ENCODE measurements at regions not wholly inside any gene's neighbourhood (a gene's known extent, or its start where the extent isn't known, plus 50 kb on each side); places are given as distances from the start of the nearest gene placed in this dataset.

DNA sequence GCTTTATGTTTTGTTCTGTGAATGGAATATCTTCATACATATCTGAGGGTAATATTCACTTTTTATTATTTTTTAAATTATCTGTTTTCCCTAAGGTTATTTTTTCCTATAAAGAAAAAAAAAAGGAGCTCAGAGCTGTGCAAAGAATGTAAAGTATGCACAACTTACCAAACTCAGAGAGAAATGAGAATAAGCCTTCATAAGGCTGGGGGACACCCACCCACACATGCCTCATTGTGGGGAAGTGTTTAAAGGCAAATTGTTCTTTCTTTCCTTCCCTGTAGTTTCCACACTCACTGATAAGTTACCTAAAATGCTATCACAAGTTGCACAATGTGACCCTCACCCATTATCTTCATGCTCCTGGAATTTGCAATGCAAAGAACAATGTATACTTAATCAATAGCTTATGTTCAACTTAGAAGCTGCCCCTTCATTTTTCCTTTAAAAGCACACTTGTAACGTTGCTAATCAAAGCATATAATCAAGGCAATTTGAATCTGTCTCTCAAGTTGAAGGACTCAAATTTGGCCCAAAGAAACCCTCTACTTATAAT, 108.1 kb downstream of the GNAT3 start:
- Histone ChIP-seq H3K4me3 (ENCODE audit: low read length) (no peak overlapping the region), H3K4me1 (ENCODE audit: insufficient read depth, low read length) (no peaks in the 10 kb centered on the region), H3K27me3 (ENCODE audit: insufficient read depth, low read length) (no peaks in the 10 kb centered on the region), H2AFZ (ENCODE audit: low read depth, low read length) (no peak overlapping the region), H3K9me3 (ENCODE audit: low read length) (peaks cover 2% of the 10 kb centered on the region), H3K36me3 (ENCODE audit: insufficient read depth, low read length) (no peaks in the 10 kb centered on the region)

DNA sequence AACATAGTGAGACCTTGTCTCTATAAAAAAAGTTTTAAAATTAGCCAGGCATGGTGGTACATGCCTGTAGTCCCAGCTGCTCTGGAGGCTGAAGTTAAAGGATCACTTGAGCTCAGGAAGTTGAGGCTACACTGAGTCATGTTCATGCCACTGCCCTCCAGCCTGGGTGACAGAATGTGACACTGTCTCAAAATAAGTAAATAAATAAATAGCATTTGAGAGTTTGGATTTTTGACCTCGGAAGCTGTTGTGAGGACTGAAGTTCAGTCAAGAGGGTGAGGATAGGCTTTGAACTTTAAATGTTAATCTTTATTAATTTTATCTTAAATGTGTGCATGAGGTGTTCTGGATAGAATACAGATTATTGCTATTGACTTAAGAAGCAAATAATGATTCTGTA, 110.2 kb downstream of the GNAT3 start:
- no peaks in the 10 kb centered on the region for H3K27me3 ChIP-seq (ENCODE audit: insufficient read depth, low read length)
- H3K9me3 ChIP-seq (ENCODE audit: low read length), result no peaks in the 10 kb centered on the region
- H3K36me3 ChIP-seq (ENCODE audit: insufficient read depth, low read length), result no peaks in the 10 kb centered on the region
- no peak overlapping the region for H3K4me3 ChIP-seq (ENCODE audit: low read length)
- no peak overlapping the region for H2AFZ ChIP-seq (ENCODE audit: low read depth, low read length)
- no peaks in the 10 kb centered on the region for H3K4me1 ChIP-seq (ENCODE audit: insufficient read depth, low read length)

DNA sequence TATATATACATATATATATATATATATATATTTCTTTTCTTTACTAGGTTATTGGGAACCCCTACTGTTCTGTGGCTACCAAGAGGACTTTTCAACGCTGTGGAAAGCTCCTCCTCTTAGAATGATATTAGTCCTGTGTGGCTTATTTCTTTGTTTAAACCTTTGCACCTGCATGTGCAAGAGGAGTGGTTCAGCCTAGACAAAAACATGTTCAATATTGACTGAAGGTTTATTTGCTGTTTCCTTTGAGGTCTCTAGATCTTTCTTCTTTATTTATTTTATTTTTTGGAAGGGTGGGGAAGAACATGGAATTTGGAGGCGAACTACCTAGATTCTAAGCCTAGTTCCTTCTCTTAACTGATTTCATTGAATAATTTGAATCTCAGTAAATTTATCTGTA, 118.1 kb downstream of the GNAT3 start:
- no peaks in the 10 kb centered on the region for H3K36me3 ChIP-seq (ENCODE audit: insufficient read depth, low read length)
- H3K27me3 ChIP-seq (ENCODE audit: insufficient read depth, low read length), result no peaks in the 10 kb centered on the region
- no peaks in the 10 kb centered on the region for H3K4me1 ChIP-seq (ENCODE audit: insufficient read depth, low read length)
- H2AFZ ChIP-seq (ENCODE audit: low read depth, low read length), result no peak overlapping the region
- H3K9me3 ChIP-seq (ENCODE audit: low read length), result no peaks in the 10 kb centered on the region
- H3K4me3 ChIP-seq (ENCODE audit: low read length), result no peak overlapping the region

DNA sequence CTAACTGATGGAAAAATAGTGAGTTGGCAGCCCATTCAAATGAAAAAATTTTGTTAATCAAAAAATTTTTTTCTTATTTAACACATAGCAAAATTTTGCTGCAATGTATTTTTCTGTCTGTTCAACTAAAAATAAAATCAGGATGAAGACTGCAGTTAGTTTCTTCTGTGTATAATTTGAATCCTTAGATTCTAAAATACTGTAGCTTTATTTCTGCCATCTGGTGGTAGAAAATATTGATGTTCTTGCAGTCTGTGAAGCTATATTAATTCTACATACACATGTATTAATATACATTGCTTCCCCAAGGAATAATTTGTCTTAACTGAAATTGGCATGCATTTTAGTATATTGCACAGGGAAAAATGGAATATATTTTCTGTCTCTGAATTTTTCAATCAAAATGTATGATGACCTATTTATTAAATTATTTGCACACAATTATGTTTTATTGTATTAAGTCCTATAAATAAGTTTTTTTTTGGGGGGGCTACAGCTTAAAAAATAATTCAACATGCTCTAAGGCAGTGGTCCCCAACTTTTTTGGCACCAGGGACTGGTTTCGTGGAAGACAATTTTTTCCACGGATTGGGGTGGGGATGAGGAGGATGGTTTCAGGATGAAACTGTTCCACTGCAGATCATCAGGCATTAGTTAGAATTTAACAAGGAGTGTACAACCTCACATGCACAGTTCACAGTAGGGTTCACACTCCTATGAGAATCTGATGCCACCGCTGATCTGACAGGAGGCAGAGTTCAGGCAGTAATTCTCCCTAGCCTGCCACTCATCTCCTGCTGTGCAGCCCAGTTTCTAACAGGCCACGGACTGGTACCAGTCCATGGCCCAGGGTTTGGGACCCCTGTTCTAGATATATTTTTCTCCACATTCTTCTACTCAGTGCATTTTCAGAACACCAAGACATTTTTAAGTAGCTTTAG, 119.4 kb downstream of the GNAT3 start:
- Histone ChIP-seq H3K9me3 (ENCODE audit: low read length) (no peaks in the 10 kb centered on the region), H3K4me3 (ENCODE audit: low read length) (no peak overlapping the region), H3K36me3 (ENCODE audit: insufficient read depth, low read length) (no peaks in the 10 kb centered on the region), H3K4me1 (ENCODE audit: insufficient read depth, low read length) (no peaks in the 10 kb centered on the region), H3K27me3 (ENCODE audit: insufficient read depth, low read length) (no peaks in the 10 kb centered on the region), H2AFZ (ENCODE audit: low read depth, low read length) (no peak overlapping the region)

DNA sequence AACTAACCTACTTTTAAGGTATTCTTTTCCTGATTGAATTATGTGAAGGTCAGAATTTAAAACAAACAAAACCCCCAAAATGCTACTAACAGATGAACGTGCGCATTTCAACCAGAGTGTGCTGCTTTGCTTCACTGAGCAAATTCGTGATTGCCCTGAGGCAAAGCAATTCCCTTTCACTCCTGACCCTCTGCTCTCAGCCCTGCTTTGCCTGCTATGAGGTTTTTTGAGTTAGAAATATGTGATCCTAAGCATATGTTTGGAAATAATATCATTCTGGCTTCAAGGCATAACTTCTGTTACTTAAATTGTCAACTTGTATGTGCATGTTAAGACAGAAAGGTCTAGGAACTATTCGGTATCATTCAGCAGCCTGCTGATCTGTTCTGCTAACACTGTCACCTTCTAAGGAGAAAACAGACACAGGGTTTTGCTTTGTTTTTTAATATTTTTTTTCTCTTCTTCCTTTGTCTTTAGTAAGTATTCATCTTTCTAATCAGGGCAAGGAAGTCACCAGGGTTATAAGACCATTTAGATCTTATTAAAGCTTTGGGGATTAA, 124.2 kb downstream of the GNAT3 start:
- no peak overlapping the region for H2AFZ ChIP-seq (ENCODE audit: low read depth, low read length)
- H3K9me3 ChIP-seq (ENCODE audit: low read length), result no peaks in the 10 kb centered on the region
- H3K4me1 ChIP-seq (ENCODE audit: insufficient read depth, low read length), result no peaks in the 10 kb centered on the region
- no peaks in the 10 kb centered on the region for H3K27me3 ChIP-seq (ENCODE audit: insufficient read depth, low read length)
- no peak overlapping the region for H3K4me3 ChIP-seq (ENCODE audit: low read length)
- H3K36me3 ChIP-seq (ENCODE audit: insufficient read depth, low read length), result no peaks in the 10 kb centered on the region

DNA sequence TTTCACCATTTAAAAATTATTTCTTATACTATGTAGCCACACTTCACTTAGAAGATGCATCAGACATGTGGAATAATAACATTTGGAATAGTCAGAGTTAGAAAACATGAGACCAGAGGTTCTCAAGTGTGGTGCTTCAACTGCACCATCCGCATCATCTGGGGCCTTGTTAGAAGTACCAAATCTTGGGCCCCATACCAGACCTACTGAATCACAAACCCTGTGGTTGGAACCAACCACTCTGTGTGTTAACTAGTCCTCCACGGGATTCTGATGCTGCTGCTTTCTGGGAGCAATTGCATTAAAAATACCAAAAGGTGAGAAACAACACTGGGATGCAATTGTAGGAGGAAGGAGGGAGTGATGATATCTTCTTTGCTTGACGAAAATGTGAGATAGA, 125.2 kb downstream of the GNAT3 start:
- Histone ChIP-seq H3K4me3 (ENCODE audit: low read length) (no peak overlapping the region), H3K27me3 (ENCODE audit: insufficient read depth, low read length) (no peaks in the 10 kb centered on the region), H2AFZ (ENCODE audit: low read depth, low read length) (no peak overlapping the region), H3K4me1 (ENCODE audit: insufficient read depth, low read length) (no peaks in the 10 kb centered on the region), H3K9me3 (ENCODE audit: low read length) (no peaks in the 10 kb centered on the region), H3K36me3 (ENCODE audit: insufficient read depth, low read length) (no peaks in the 10 kb centered on the region)

DNA sequence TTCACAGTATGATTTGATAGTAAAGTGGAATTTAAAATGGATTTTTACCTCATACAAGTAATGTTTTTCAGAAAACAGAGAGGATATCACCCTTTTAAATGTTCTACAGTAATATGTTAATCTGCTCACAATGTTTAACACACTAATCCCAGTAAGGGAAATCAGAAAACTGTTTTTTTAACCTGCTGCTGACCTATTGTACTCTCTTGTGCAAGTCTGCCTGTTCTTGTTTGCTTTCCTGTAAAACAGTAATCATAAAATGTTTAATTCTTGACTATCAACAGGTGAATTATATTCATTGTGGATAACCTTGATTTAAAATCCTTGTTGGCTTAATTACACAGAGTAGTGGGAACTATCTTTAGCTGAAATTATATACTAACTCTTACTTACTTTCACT, 126.4 kb downstream of the GNAT3 start:
- Histone ChIP-seq H3K36me3 (ENCODE audit: insufficient read depth, low read length) (no peaks in the 10 kb centered on the region), H3K9me3 (ENCODE audit: low read length) (no peaks in the 10 kb centered on the region), H2AFZ (ENCODE audit: low read depth, low read length) (no peak overlapping the region), H3K4me3 (ENCODE audit: low read length) (no peak overlapping the region), H3K4me1 (ENCODE audit: insufficient read depth, low read length) (no peaks in the 10 kb centered on the region), H3K27me3 (ENCODE audit: insufficient read depth, low read length) (no peaks in the 10 kb centered on the region)

DNA sequence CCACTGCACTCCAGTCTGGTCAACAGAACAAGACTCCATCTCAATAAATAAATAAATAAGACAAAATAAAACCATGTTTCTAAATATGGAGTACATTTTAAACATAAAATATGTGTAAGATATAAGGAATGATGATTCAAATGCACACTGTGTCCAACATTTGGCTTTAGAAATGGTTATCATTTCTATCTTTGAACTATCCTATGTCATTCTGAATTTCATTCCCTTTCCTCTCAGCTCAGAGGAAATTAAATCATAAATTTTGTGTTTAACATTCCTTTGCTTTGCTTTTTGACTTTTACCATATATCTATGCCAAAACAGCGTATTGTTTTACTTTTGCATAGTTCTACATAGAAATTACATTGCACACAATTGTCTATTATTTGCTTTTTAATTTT, 130.9 kb downstream of the GNAT3 start:
- Histone ChIP-seq H3K4me1 (ENCODE audit: insufficient read depth, low read length) (no peaks in the 10 kb centered on the region), H3K36me3 (ENCODE audit: insufficient read depth, low read length) (no peaks in the 10 kb centered on the region), H2AFZ (ENCODE audit: low read depth, low read length) (no peak overlapping the region), H3K4me3 (ENCODE audit: low read length) (no peak overlapping the region), H3K27me3 (ENCODE audit: insufficient read depth, low read length) (no peaks in the 10 kb centered on the region), H3K9me3 (ENCODE audit: low read length) (no peaks in the 10 kb centered on the region)

DNA sequence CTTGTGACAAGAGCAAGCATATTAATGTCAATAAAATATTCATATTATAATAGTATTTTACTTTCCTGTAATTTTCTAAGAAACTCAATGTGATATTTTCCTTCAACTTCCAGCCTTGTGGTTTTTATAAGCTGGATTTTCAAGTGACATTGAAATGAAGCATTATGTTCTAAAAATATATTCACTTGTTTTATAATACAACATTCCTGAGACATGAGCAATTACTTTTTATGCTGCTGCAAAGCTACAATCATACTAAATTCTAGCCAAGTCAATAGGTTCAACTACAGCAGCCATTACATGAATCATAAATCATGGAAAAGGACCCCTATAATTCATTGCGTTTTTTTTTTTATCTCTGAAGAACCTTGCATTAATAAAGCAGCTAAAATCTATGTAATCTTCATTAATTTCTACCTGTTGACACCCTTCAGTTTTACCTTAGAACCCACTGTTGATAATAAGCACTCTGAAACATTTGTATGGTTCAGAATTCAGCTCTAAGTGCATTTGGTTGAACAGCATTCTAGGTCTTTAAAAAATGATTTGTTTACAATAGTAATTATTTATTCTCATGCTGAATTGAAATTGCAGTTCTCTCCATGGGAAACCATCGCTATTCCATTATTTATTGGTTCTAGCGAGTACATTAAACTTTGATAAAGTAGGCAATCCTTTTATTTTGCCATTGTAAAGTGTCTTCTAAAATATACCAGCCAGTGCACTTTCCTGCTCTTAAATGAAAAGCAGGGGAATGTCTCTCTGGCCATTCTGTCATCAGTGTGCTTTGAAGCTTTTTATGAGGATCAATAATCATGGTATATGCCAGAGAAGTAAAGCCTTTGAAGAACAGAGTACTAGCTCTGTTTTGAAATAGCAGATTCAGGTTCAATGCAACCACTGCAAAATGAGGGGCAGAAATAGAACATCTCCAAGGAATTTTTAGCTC, 132.6 kb downstream of the GNAT3 start:
- H3K4me1 ChIP-seq (ENCODE audit: insufficient read depth, low read length), result no peaks in the 10 kb centered on the region
- no peaks in the 10 kb centered on the region for H3K36me3 ChIP-seq (ENCODE audit: insufficient read depth, low read length)
- no peaks in the 10 kb centered on the region for H3K27me3 ChIP-seq (ENCODE audit: insufficient read depth, low read length)
- no peak overlapping the region for H3K4me3 ChIP-seq (ENCODE audit: low read length)
- no peaks in the 10 kb centered on the region for H3K9me3 ChIP-seq (ENCODE audit: low read length)
- no peak overlapping the region for H2AFZ ChIP-seq (ENCODE audit: low read depth, low read length)

DNA sequence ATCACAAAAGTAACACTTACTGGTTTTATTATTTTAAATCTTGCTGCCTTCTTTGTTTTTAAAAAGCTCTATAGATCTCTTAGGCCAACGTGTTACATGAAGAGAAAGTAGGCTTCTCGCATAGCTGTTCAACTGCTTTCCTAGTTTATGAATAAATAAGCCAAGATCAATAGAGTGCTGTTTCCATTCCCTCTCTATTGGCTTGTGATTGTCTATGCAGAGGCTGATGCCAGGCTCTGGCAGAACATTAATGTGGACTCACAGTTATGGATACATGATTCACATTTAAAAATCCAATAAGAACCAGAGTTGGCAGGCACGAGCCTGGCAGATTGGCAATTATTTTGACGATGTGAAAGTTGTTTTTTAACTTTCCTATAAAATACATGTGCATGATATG, 137.5 kb downstream of the GNAT3 start:
- Histone ChIP-seq H3K9me3 (ENCODE audit: low read length) (no peaks in the 10 kb centered on the region), H2AFZ (ENCODE audit: low read depth, low read length) (no peak overlapping the region), H3K27me3 (ENCODE audit: insufficient read depth, low read length) (no peaks in the 10 kb centered on the region), H3K4me1 (ENCODE audit: insufficient read depth, low read length) (no peaks in the 10 kb centered on the region), H3K4me3 (ENCODE audit: low read length) (no peak overlapping the region), H3K36me3 (ENCODE audit: insufficient read depth, low read length) (no peaks in the 10 kb centered on the region)

DNA sequence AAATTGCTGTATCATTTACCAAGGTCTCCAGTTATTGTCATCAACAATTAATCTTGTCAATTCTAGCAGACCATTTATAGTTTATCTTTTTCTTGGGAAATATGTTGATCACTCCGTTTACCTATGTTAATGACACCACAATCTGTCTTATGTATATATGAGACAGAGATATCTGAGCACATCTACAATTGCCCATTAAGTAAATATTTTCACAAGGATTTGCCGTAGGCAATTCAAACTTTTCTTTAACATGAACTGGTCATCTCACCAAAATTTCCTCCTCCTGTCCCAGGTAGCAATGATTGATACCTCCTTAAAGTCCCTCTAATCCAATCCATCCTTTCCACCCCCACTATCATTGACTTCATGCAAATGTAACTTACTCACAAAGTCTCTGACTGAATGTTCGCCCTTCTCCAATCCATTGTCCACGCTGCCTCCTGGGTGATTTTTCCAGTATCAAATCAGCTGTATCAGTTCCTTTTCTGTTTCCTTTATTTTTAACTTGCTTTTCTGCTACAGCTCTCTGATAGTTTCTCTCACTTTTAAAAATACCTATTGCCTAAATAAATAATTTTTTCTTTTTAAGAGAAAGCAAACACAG, 138.3 kb downstream of the GNAT3 start:
- Histone ChIP-seq H3K4me1 (ENCODE audit: insufficient read depth, low read length) (no peaks in the 10 kb centered on the region), H3K9me3 (ENCODE audit: low read length) (no peaks in the 10 kb centered on the region), H3K4me3 (ENCODE audit: low read length) (no peak overlapping the region), H2AFZ (ENCODE audit: low read depth, low read length) (no peak overlapping the region), H3K27me3 (ENCODE audit: insufficient read depth, low read length) (no peaks in the 10 kb centered on the region), H3K36me3 (ENCODE audit: insufficient read depth, low read length) (no peaks in the 10 kb centered on the region)

DNA sequence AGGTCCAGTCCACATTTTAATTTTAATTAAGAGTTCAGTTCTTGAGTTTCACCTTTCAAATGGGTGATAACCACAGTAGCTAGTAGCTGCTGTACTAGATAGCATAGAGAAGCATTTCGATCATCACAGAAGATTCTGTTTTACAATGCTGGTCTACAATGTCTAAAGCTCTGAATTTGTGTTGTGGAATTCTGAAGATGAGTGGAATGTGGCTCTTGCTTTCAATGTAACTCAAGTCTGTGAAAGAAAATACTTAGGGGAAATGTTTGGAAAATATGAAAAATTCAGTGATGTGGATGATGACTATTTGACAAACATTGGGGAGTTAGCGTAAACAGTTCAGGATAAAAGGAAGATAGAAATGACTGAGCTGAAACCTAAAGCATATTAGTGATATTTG, 139.4 kb downstream of the GNAT3 start:
- H2AFZ ChIP-seq (ENCODE audit: low read depth, low read length), result no peak overlapping the region
- H3K4me3 ChIP-seq (ENCODE audit: low read length), result no peak overlapping the region
- H3K27me3 ChIP-seq (ENCODE audit: insufficient read depth, low read length), result no peaks in the 10 kb centered on the region
- no peaks in the 10 kb centered on the region for H3K36me3 ChIP-seq (ENCODE audit: insufficient read depth, low read length)
- no peaks in the 10 kb centered on the region for H3K4me1 ChIP-seq (ENCODE audit: insufficient read depth, low read length)
- H3K9me3 ChIP-seq (ENCODE audit: low read length), result no peaks in the 10 kb centered on the region

Data from neuron (in vitro differentiated cells).